DMS153 (cell line): ENCODE measurements at regions not wholly inside any gene's neighbourhood (a gene's known extent, or its start where the extent isn't known, plus 50 kb on each side); places are given as distances from the start of the nearest gene placed in this dataset.

Source experiments
- DNase-seq: peaks from one replicate; lab custom pipeline; 2025; lab: John Stamatoyannopoulos, UW

DNA sequence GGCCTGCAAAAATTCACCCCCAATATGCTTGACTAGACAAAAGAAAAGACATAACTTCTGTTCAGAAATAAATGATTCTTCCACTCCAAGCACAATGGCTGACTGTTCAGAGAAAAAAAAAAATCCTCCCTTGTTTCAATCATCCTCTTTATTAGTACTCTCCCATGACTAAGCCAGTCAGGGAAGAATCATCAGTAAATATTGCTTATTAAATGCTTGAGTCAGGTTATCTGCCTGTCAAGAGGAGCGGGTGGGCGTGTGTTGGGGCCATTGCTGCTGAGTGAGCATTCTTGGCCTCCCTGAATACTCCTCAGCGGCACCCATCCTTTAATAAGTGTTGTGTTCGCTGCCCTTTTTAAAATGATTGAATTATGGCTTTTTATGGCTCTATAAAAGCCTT lies 1334.8 kb upstream of the CELF4 start:
- no peak for DNase-seq

DNA sequence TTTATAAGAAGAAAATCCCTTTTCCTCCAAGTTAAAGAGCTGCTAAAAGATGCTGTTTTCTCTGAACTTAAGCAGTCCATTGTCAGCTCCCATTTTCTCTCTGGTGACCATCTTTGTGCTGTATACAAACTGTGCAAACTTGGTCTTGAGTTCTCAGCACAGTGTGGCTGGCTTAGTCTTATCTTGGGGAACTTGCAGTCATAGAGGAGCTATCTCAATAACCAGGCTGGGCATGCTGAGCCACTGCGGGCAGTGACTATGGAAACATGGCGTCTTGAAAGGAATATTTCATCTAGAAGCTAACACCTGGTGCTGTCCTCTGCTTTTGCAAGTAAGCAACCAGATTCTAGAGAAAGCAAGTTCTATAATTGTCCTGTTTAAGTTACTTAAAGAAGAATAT lies 1334.4 kb upstream of the CELF4 start:
- DNase-seq: no peak

DNA sequence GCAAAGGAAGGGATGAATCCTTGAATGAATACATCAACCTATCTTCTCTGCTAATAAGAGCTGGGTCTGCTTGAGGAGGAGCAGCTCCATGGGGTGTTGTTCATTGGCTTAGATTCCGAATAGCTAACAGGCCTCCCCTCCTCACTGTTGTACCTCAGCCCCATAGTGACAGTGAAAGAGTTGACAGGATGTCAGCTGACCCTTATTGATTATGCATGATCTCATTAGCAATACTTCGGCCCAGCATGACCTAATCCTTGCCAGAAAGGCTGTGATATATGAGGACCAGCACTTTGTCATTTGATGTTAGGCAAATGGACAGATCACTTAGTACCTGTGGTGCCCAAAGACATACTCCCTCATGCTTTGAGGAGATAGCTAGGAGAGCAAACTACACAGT lies 1333.7 kb upstream of the CELF4 start:
- no peak for DNase-seq

DNA sequence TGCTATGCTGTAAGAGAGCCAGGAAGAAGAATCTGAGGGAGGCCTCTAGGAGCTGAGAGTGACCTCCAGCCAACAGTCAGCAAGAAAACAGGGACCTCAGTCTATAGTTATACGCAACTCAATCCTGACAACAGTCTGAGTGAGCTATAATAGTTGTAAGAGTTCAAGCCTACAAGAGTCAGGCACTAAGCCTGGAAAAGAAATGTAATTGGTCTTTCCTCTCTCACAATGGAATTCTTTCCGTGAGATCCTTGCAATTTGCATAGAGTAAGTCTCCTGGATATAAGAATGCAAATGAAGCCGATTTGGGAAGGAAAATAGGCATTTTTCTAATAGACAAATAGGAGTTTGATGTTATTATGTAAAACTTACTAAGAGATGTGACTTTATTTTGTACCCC lies 1332.6 kb upstream of the CELF4 start:
- no peak for DNase-seq

DNA sequence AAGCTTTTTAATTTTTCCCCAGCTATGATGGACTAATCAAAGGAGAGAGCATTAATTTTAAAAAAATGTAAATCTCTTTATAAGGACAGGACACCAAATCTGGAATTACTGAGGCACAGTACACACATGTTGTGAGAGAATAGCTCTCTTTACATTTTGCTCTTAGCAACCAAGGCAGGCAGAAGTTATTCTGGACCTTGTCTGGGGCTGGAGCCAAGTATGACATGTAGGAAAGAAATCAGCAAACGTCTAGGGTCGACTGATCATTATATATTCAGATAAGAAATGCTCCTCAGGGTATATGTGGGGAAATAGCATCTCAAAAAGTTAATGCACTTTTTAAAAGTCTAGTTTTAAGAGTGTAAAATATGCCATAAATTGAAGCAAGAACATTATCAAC lies 1330.0 kb upstream of the CELF4 start:
- no peak for DNase-seq

DNA sequence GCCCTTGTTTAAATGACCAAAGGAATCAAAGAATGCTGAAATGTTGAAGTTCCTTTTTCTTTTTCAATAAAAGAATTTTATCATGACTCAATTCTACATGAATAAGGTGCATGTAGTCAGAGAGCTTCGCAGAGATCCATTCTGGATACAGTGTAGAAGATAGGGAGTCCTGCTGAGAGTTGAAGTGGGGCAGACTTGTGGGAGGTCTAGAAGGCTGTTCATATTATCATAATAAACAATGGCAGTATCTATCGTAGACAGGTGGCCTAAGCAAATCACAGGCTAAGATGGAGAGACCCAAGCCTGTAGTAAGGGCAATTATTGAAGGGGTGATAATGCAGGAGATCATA lies 1322.0 kb upstream of the CELF4 start:
- DNase-seq: no peak

- no peak for DNase-seq
Observed at GRCh38 chr18:38886861-38887670, 1321.5 kb upstream of the CELF4 start.

DNA sequence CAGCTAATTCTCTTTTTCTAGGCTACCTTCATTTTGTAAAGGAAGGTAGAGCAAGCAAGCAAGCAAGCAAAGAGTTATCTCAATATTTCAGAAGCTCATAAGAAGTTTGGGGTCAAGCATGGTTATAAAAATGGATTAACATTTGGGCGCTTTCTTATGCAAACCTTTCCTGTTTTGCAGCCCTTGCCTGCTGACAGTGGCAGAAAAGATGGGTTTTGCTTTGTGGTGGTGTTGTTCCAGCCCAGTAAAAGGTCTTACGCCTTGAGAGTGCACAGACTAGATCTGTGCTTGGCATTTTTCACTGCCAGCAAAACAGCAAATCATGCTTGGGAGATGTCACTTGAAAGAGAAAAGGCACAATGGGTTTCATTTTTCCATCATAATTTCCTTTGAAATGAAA lies 1320.6 kb upstream of the CELF4 start:
- DNase-seq: no peak

DNA sequence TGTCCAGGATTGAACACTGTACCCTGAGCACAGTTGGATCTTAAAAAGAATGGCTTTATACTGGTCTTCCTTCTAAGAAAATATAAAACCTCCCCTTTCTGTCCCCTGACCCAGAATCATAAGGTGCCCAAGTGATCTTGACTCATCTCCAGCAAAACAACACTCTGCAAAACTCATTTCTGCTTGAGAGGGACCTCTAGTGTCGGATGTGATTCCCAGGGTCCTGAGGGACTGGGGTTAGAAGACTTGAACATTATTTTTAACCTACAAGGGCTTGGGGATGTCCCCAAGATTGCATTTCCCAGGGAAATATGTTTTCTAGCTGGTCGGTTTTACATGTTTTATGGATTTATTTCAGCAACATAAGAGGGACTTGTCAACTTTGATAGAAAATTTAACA lies 1318.5 kb upstream of the CELF4 start:
- no peak for DNase-seq

- no peak for DNase-seq
Observed at GRCh38 chr18:38883111-38883510, 1317.5 kb upstream of the CELF4 start.

GRCh38 chr18:38879871-38880270 lies 1314.3 kb upstream of the CELF4 start:
- DNase-seq: no peak

- DNase-seq: no peak
Observed at GRCh38 chr18:38872342-38872741, 1306.7 kb upstream of the CELF4 start.

DNA sequence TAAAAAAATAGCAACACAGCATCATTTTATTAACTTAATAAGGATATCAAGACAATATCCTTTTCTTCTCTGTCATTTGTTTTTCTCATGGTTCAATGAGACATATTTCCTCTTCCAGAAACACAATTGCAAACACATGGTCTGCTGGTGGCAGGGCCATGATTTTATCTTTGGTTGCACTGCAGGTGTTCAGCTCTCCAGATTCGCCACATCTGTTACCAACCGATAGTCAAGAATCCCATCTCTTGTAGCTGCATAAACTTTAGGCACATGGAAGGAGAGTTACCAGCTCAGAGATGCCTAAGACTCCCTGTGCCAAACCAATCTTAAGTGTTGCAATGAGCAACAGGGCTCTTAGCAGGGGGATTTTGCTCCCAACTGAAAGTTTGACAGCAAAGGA lies 1303.2 kb upstream of the CELF4 start:
- no peak for DNase-seq

GRCh38 chr18:38867680-38868079 lies 1302.1 kb upstream of the CELF4 start:
- DNase-seq: no peak

GRCh38 chr18:38851526-38851925 lies 1285.9 kb upstream of the CELF4 start:
- no peak for DNase-seq

- no peak for DNase-seq
Observed at GRCh38 chr18:38847326-38847725, 1281.7 kb upstream of the CELF4 start.

GRCh38 chr18:38843291-38843690 lies 1277.7 kb upstream of the CELF4 start:
- no peak for DNase-seq

DNA sequence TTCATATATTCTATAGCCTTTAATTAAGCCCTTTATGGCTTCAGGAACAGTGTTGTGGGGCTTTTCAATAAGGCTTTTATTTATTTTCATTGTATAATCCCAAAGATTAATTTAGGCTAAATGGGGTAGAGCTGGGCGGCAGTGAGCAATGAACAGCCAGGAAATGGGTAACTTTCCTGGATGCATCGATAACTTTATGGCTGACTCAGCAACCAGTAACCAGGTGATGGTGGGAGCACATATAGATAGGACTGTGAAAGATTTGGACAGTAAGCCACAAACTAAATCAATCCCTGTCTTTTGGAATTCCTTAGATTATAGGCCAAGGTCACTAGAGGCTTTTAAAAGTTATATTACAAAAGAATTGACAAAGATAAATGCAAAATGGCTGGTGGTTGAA lies 1260.6 kb upstream of the CELF4 start:
- DNase-seq: no peak

- no peak for DNase-seq
Observed at GRCh38 chr18:38811209-38811608, 1245.6 kb upstream of the CELF4 start.

DNA sequence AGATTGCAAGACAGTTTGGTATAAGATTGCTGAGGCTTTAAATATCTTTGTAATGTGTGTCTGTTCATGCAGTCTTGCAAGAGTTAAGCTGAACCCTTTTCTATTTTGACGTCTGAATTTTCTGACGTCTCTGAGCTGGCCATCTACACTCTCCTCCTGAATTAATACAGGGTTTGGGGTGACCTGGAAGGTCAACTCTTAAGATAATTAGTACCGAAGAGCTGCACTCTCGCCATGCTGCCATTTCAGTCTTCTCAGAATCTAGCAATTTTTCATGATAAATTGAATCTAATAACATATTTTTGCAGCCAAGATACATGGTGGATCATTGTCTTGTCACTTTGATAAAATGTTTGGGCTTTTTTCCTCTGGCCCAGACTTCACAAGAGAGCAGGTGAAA lies 1245.2 kb upstream of the CELF4 start:
- no peak for DNase-seq

DNA sequence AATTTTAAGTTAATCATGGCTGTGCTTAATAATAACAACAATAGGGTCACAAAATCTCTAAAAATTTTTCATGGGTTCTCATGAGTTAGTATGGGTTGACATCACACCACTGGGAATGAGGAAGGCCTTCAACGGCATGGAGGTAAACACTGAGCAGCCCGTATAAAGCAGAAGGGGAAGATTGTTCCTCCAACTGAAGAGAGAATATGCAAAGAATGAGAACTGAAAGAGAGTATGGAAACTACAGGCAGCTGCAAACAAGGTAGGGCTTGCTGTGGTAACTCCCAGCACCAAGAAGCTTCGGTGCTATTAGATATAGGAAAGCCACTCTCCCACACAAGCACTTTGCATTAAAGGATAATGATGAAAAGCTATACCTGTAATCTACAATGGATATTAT lies 1242.3 kb upstream of the CELF4 start:
- no peak for DNase-seq

DNA sequence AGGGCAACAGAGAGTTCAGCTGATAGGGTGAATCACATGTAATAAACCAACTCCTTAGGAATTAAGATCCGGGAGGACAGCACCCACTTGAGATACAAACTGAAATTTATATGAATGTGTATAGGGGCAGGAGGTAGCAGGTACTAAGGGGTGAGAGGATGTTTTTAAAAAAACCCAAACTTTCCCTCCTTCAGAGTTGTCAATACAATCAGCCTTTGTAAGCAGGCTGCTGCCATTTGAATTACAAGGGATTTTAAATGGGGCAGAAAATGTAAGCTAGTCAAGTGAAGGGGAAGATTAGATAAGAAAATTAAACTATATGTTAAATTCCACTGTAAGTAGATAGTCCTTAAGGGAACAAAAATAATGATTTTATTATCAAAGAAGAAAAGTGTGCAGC lies 1239.7 kb upstream of the CELF4 start:
- DNase-seq: no peak

DNA sequence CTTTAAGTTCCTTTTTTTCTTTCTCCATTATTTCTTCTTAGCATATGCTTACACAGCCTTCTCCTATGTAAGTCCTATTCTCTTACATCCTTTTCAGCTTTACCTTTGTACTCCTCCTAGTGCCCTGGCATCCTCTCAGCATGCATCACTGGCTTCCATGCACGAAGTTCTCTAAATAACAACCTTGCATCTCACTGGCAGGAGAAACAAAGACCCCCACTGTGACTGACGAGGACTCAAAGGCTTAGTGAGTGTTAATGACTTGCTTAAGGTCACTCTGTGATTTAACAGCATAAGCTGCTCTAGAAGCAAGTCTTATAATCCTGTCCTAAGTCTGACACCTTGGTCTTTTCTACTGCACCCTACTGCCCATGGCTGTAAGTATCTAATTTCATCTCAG lies 1236.0 kb upstream of the CELF4 start:
- no peak for DNase-seq

DNA sequence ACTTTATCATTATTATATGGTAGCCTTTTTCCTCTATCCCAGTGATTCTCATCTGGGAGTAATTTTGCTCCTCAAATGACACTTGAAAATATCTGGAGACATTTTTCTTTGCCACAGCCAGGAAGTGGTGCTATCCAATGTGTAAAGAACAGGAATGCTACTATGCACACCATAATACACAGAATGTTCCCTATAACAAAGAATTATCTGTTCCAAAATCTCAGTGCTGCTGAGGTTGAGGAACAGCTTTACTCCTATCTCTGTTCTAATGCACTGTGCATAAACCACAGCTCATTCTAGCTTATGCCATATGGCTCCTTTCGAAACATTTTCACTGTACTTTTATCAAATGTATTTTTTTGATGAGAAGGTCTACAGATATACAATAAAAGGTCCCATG lies 1231.2 kb upstream of the CELF4 start:
- DNase-seq: no peak

DNA sequence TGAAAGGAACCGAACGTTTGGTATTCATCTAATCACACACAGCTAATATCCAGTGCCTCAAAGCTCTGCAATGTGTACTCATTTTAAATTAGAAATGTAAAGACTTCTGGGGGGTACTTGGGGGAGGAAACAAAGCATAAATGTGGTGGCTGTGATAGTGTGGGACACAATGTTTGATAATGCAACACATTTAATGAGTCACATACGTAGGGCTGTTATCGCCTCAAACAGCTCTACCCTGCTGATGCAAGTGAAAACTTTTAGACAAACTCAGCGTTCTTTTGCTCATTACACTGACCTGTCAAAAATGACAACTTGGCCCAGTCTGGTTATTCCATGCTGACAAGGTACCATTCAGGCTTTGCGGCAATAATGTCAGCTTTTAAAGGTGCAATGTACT lies 1227.1 kb upstream of the CELF4 start:
- DNase-seq: no peak
